HG02798 (cell line): ENCODE measurements at regions not wholly inside any gene's neighbourhood (a gene's known extent, or its start where the extent isn't known, plus 50 kb on each side); places are given as distances from the start of the nearest gene placed in this dataset.
"Not testable (repeated sequence)": the region's sequence is repeated elsewhere in the genome, so short reads cannot be mapped to it uniquely, and the experiment has no call there.

Source experiments
- ATAC-seq: cut with Tn5 transposase; IDR thresholded peaks from one replicate; pipeline ENCODE4 v1.9.1; 2021; ENCODE audit warnings: mild to moderate bottlenecking; ENCODE audit not compliant: unreplicated experiment, poor library complexity

GRCh38 chr3:182414586-182414985 lies 378.7 kb upstream of the ATP11B start:
- no peak for ATAC-seq

- ATAC-seq: no peak
Observed at GRCh38 chr3:182420741-182421140, 372.6 kb upstream of the ATP11B start.

GRCh38 chr3:182424006-182424405 lies 369.3 kb upstream of the ATP11B start:
- no peak for ATAC-seq

GRCh38 chr3:182425926-182426718 lies 367.2 kb upstream of the ATP11B start:
- ATAC-seq: not testable (repeated sequence)

GRCh38 chr3:182431972-182432371 lies 361.3 kb upstream of the ATP11B start:
- ATAC-seq: not testable (repeated sequence)

GRCh38 chr3:182435860-182436259 lies 357.4 kb upstream of the ATP11B start:
- no peak for ATAC-seq

GRCh38 chr3:182436547-182436946 lies 356.8 kb upstream of the ATP11B start:
- ATAC-seq: no peak

- no peak for ATAC-seq
Observed at GRCh38 chr3:182438398-182438797, 354.9 kb upstream of the ATP11B start.

- ATAC-seq: no peak
Observed at GRCh38 chr3:182440101-182440500, 353.2 kb upstream of the ATP11B start.

- no peak for ATAC-seq
Observed at GRCh38 chr3:182445576-182445975, 347.7 kb upstream of the ATP11B start.

GRCh38 chr3:182450942-182451787 lies 342.1 kb upstream of the ATP11B start:
- no peak for ATAC-seq

GRCh38 chr3:182451871-182452270 lies 341.4 kb upstream of the ATP11B start:
- ATAC-seq: no peak

- no peak for ATAC-seq
Observed at GRCh38 chr3:182455011-182455410, 338.3 kb upstream of the ATP11B start.

GRCh38 chr3:182460303-182460702 lies 333.0 kb upstream of the ATP11B start:
- ATAC-seq: no peak

GRCh38 chr3:182462152-182462551 lies 331.2 kb upstream of the ATP11B start:
- no peak for ATAC-seq

GRCh38 chr3:182464513-182465145 lies 328.7 kb upstream of the ATP11B start:
- no peak for ATAC-seq

- no peak for ATAC-seq
Observed at GRCh38 chr3:182465301-182466185, 327.8 kb upstream of the ATP11B start.

- ATAC-seq: no peak
Observed at GRCh38 chr3:182469086-182469485, 324.2 kb upstream of the ATP11B start.

GRCh38 chr3:182470187-182470586 lies 323.1 kb upstream of the ATP11B start:
- no peak for ATAC-seq

- no peak for ATAC-seq
Observed at GRCh38 chr3:182473191-182473710, 320.1 kb upstream of the ATP11B start.
